OCI-LY1 (cell line): ENCODE measurements at regions not wholly inside any gene's neighbourhood (a gene's known extent, or its start where the extent isn't known, plus 50 kb on each side); places are given as distances from the start of the nearest gene placed in this dataset.
"Not testable (repeated sequence)": the region's sequence is repeated elsewhere in the genome, so short reads cannot be mapped to it uniquely, and the experiment has no call there.

Source experiments
- H2AFZ ChIP-seq: fragments of 200-600 bp; sonication (generic), shearing (Covaris generic); 2 replicates; pipeline ENCODE4 v1.6.0; 2014; ENCODE audit warnings: antibody characterized with exemption, mild to moderate bottlenecking, low read length
- H3F3A ChIP-seq: fragments of 200-600 bp; sonication (generic), shearing (Covaris generic); 2 replicates; pipeline ENCODE4 v1.6.0; 2014; ENCODE audit warnings: mild to moderate bottlenecking, antibody characterized with exemption, low read length, moderate library complexity; ENCODE audit not compliant: insufficient read depth
- H3K27ac ChIP-seq: fragments of 200-600 bp; sonication (generic); 2 replicates; pipeline ENCODE4 v1.5.1; 2014; ENCODE audit warnings: low read length, mixed run types, mild to moderate bottlenecking, low read depth; ENCODE audit not compliant: poor library complexity, severe bottlenecking
- H3K27me3 ChIP-seq: fragments of 200-600 bp; sonication (generic); 2 replicates; pipeline ENCODE4 v1.6.0; 2014; ENCODE audit warnings: antibody characterized with exemption, mild to moderate bottlenecking, low read length, moderate library complexity; ENCODE audit not compliant: insufficient read depth
- H3K36me3 ChIP-seq: fragments of 200-600 bp; sonication (generic); 2 replicates; pipeline ENCODE4 v1.6.1; 2014; ENCODE audit warnings: mild to moderate bottlenecking, antibody characterized with exemption, low read length, moderate library complexity, mixed read lengths; ENCODE audit not compliant: insufficient read depth
- H3K4me1 ChIP-seq: fragments of 200-600 bp; sonication (generic); 2 replicates; pipeline ENCODE4 v1.5.1; 2014; ENCODE audit warnings: mild to moderate bottlenecking, low read length, moderate library complexity; ENCODE audit not compliant: insufficient read depth, severe bottlenecking
- H3K4me2 ChIP-seq: fragments of 200-600 bp; sonication (generic), shearing (Covaris generic); 2 replicates; pipeline ENCODE4 v1.6.1; 2014; ENCODE audit warnings: low read length
- H3K4me3 ChIP-seq: fragments of 200-600 bp; sonication (generic); 2 replicates; pipeline ENCODE4 v1.5.1; 2014; ENCODE audit warnings: low read length, low read depth, mild to moderate bottlenecking, mixed read lengths; ENCODE audit not compliant: poor library complexity, severe bottlenecking
- H3K79me2 ChIP-seq: fragments of 200-600 bp; shearing (Covaris generic); 2 replicates; pipeline ENCODE4 v1.6.1; 2016; ENCODE audit warnings: mixed run types, low read length, mixed read lengths; ENCODE audit not compliant: insufficient read depth
- H3K9ac ChIP-seq: fragments of 200-600 bp; sonication (generic), shearing (Covaris generic); 2 replicates; pipeline ENCODE4 v1.6.1; 2014; ENCODE audit warnings: mild to moderate bottlenecking, low read length, mixed read lengths
- H3K9me2 ChIP-seq: fragments of 200-600 bp; sonication (generic), shearing (Covaris generic); 2 replicates; pipeline ENCODE4 v1.6.1; 2014; ENCODE audit warnings: low read depth, mild to moderate bottlenecking, low read length, mixed read lengths
- H3K9me3 ChIP-seq: fragments of 200-600 bp; shearing (Covaris generic); 2 replicates; pipeline ENCODE4 v1.6.1; 2014; ENCODE audit warnings: low read length, mixed read lengths
- H4K20me1 ChIP-seq: fragments of 200-600 bp; sonication (generic), shearing (Covaris generic); 2 replicates; pipeline ENCODE4 v1.6.0; 2016; ENCODE audit warnings: mild to moderate bottlenecking, low read length; ENCODE audit not compliant: insufficient read depth
- CTCF ChIP-seq: fragments of 200-600 bp; sonication (generic), shearing (Covaris generic); IDR thresholded peaks from 2 replicates; pipeline ENCODE4 v1.5.1; 2017; ENCODE audit warnings: mild to moderate bottlenecking, antibody characterized with exemption, low read length, moderate library complexity, mixed read lengths
- EZH2 ChIP-seq: fragments of 200-600 bp; sonication (generic), shearing (Covaris generic); IDR thresholded peaks from 2 replicates; pipeline ENCODE4 v1.8.0; 2017; ENCODE audit warnings: borderline replicate concordance, mixed run types, mild to moderate bottlenecking, antibody characterized with exemption, low read length, moderate library complexity, mixed read lengths

GRCh38 chr20:20786428-20786827 is 74.0 kb upstream of the RALGAPA2 start:
- no peaks in the 10 kb centered on the region for H3F3A ChIP-seq
- H3K27me3 ChIP-seq: no peaks in the 10 kb centered on the region; the same call in 1 of the 2 replicates

DNA sequence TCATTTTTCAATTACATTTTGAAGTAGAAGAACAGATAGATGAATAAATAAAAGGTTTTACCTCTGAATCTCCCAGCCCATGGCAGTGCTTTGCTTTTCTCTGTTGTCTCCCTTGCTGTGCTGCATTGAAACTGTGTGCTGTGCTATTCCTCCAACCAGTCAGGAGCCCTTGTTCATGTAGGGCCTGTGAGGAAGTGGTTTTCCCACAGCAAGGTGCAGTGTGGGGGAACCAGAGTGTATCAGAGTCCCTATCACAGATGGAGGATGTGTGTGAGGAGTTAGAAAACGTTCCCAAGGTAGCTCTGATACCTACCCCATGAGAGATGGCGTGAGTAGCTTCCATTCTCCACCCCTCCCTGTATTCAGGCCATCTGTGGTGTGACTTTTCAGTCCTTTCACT is 72.8 kb upstream of the RALGAPA2 start:
- H3K4me1 ChIP-seq: no peaks in the 10 kb centered on the region
- no peak overlapping the region for H3K9ac ChIP-seq
- H3K27ac ChIP-seq: no peak overlapping the region
- no peaks in the 10 kb centered on the region for H3K79me2 ChIP-seq
- H3F3A ChIP-seq: no peaks in the 10 kb centered on the region
- H4K20me1 ChIP-seq: no peaks in the 10 kb centered on the region
- H3K9me2 ChIP-seq: no peaks in the 10 kb centered on the region
- TF ChIP-seq CTCF (no peak), EZH2 (no peak)
- no peak overlapping the region for H3K4me2 ChIP-seq
- H3K36me3 ChIP-seq: no peaks in the 10 kb centered on the region
- H3K27me3 ChIP-seq: peaks cover 8% of the 10 kb centered on the region; the same call in 1 of the 2 replicates
- no peaks in the 10 kb centered on the region for H3K9me3 ChIP-seq
- H2AFZ ChIP-seq: no peak overlapping the region
- no peak overlapping the region for H3K4me3 ChIP-seq

More at GRCh38 chr20:20786428-20786827, 74.0 kb upstream of the RALGAPA2 start:
- Histone ChIP-seq H3K9me3 (no peaks in the 10 kb centered on the region), H3K9ac (no peak overlapping the region), H2AFZ (no peak overlapping the region), H3K4me2 (no peak overlapping the region), H3K79me2 (no peaks in the 10 kb centered on the region), H4K20me1 (no peaks in the 10 kb centered on the region), H3K27ac (no peak overlapping the region), H3K9me2 (no peaks in the 10 kb centered on the region), H3K4me3 (no peak overlapping the region), H3K4me1 (no peaks in the 10 kb centered on the region), H3K36me3 (no peaks in the 10 kb centered on the region)
- TF ChIP-seq EZH2 (no peak), CTCF (no peak)

DNA sequence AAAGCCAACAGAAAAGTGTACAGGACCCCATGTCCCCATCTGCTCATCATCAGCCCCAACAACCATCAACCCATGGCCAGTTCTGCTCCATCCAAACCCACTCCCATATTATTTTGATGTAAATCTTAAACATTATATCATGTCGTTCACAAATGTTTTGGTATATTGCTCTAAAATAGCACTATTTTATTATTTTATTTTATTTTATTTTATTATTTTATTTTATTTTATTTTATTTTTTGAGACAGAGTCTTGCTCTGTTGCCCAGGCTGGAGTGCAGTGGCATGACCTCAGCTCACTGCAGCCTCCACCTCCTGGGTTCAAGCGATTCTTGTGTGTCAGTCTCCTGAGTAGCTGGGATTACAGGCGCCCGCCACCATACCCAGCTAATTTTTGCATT is 72.0 kb upstream of the RALGAPA2 start:
- not testable (repeated sequence) for H3K4me1 ChIP-seq, H3K9me3 ChIP-seq, H3K9ac ChIP-seq, H3K9me2 ChIP-seq, H3K79me2 ChIP-seq, H3F3A ChIP-seq, H3K36me3 ChIP-seq, H4K20me1 ChIP-seq, H3K27ac ChIP-seq, H3K4me2 ChIP-seq, H2AFZ ChIP-seq, H3K27me3 ChIP-seq, H3K4me3 ChIP-seq

DNA sequence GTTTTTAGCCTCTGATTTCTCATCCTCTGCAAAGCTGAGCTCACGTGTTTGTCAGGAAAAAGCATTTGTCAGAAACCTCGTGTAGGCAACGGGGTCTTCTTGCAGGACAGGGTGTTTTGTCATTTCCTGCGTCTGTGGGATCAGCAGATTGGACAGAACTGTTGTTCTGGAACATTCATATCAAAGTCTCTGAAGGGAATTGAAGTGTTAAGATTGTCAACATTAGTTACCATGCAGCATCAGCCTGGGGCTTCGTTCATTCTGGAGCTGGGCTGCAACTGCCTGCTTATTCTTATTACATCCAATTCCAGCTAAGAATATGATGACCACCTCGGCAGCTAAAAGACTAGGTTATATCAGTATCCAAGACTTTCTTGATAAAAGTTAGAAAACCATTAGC is 71.0 kb upstream of the RALGAPA2 start:
- Histone ChIP-seq H3K4me2 (no peak overlapping the region), H2AFZ (no peak overlapping the region), H3K79me2 (no peaks in the 10 kb centered on the region), H4K20me1 (no peaks in the 10 kb centered on the region), H3K27ac (no peak overlapping the region), H3K9ac (no peak overlapping the region), H3F3A (no peaks in the 10 kb centered on the region), H3K9me2 (no peaks in the 10 kb centered on the region), H3K9me3 (no peaks in the 10 kb centered on the region), H3K4me3 (no peak overlapping the region), H3K4me1 (no peaks in the 10 kb centered on the region), H3K36me3 (no peaks in the 10 kb centered on the region), H3K27me3 (peaks cover 8% of the 10 kb centered on the region; the same call in 1 of the 2 replicates)
- TF ChIP-seq EZH2: no peak
- no peak for TF ChIP-seq CTCF
